Right lobe of liver (tissue), 6 donors: ENCODE measurements at regions not wholly inside any gene's neighbourhood (a gene's known extent, or its start where the extent isn't known, plus 50 kb on each side); places are given as distances from the start of the nearest gene placed in this dataset.
A peak's percentile ranks its signal among the peaks of the same experiment; 100 is the strongest.
"Not testable (repeated sequence)": the region's sequence is repeated elsewhere in the genome, so short reads cannot be mapped to it uniquely, and the experiment has no call there.

Experiments
- ATAC-seq, 4 donors: fragments of 200-7000 bp; cut with Tn5 transposase; one replicate each; pipeline ENCODE4 v1.9.1; 2020; ENCODE audit warnings: mild to moderate bottlenecking in 4 of 4, moderate library complexity in 4 of 4
- DNase-seq, 3 donors: peaks; one replicate each; pipeline ENCODE4 v3.0.0-alpha.2; 2020
- H3K27ac ChIP-seq, 3 donors: fragments of 200-600 bp; one replicate each; pipeline ENCODE4 v1.8.0; 2022
- H3K27me3 ChIP-seq, 2 donors: fragments of 200-600 bp; one replicate each; pipeline ENCODE4 v1.8.0; 2022
- H3K36me3 ChIP-seq, 4 donors: fragments of 200-600 bp; sonication (generic) in 1 of 4; one replicate each; pipeline versions ENCODE4 v1.5.1 to v1.8.0; 2017 to 2022; ENCODE audit warnings: control low read depth in 1 of 4
- H3K4me1 ChIP-seq, 4 donors: fragments of 200-600 bp; sonication (generic) in 1 of 4; one replicate each; pipeline versions ENCODE4 v1.5.1 to v1.8.0; 2017 to 2022; ENCODE audit warnings: control low read depth in 1 of 4
- H3K4me3 ChIP-seq, 3 donors: fragments of 200-600 bp; one replicate each; pipeline ENCODE4 v1.8.0; 2022
- H3K9me3 ChIP-seq, 4 donors: fragments of 200-600 bp; sonication (generic) in 1 of 4; one replicate each; pipeline versions ENCODE4 v1.5.1 to v1.8.0; 2017 to 2022; ENCODE audit warnings: control low read depth in 1 of 4
- POLR2A ChIP-seq: fragments of 450-650 bp; IDR thresholded peaks from one replicate; pipeline ENCODE4 v1.6.1; 2017; ENCODE audit warnings: antibody characterized with exemption, mild to moderate bottlenecking
- WGBS: methylation state at CpG from one replicate; pipeline ENCODE4 v1.1.6; 2018; ENCODE audit warnings: low coverage, low lambda C conversion rate; ENCODE audit not compliant: insufficient coverage; ENCODE audit errors: missing lambda C conversion rate; 5-methylcytosine and 5-hydroxymethylcytosine counted together
- intact Hi-C, 2 donors: fragments of 100-400 bp; cut with DNase I; formaldehyde crosslinking; loops; one replicate each; pipeline versions ENCODE4 v1.11.2 to v1.14.1; 2022
- TF ChIP-seq, protein P1 (sequence below), 4 donors: fragments of 200-600 bp in 3 of 4; fragments of 450-650 bp in 1 of 4; IDR thresholded peaks; one replicate each; pipeline versions ENCODE4 v1.5.1 to v1.8.0; 2016 to 2022; ENCODE audit warnings: antibody characterized with exemption in 4 of 4, mild to moderate bottlenecking in 2 of 4
- donor health status: DM: no; HTN: yes; CAD: no.
- donor health status: DM: no; HTN: no; CAD: no.
- donor health status: DM: no; HTN: no; CAD: no.
- donor health status: DM: no; HTN: yes; CAD: no.
- donor health status: DM: no; HTN: yes; CAD: no.

DNA sequence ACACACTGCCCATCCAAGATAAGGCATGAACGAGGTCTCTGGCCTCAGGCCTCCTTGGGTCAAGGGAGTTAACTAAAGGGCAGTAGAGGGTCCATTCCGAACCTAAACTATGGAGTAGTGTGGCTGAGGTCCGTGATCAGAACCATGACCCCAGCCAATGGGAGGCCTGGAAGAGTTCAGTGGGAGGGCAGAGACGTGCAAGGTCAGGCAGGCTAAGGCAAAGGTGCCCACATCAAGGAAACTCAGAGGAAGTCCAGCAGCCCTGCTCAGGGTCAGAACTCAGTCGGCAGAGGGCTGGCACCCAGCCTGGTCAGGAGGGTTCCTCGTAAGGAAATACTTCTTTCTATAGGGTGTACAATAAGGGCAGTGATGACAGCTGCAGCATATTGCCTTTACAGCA lies 152.2 kb downstream of the SOD2 start:
- Histone ChIP-seq H3K27me3 (no peaks in the 10 kb centered on the region), H3K36me3 (no peaks in the 10 kb centered on the region), H3K27ac (no peak overlapping the region), H3K9me3 (no peaks in the 10 kb centered on the region), H3K4me3 (no peak overlapping the region), H3K4me1 (no peaks in the 10 kb centered on the region)
- TF ChIP-seq, protein P1, sequence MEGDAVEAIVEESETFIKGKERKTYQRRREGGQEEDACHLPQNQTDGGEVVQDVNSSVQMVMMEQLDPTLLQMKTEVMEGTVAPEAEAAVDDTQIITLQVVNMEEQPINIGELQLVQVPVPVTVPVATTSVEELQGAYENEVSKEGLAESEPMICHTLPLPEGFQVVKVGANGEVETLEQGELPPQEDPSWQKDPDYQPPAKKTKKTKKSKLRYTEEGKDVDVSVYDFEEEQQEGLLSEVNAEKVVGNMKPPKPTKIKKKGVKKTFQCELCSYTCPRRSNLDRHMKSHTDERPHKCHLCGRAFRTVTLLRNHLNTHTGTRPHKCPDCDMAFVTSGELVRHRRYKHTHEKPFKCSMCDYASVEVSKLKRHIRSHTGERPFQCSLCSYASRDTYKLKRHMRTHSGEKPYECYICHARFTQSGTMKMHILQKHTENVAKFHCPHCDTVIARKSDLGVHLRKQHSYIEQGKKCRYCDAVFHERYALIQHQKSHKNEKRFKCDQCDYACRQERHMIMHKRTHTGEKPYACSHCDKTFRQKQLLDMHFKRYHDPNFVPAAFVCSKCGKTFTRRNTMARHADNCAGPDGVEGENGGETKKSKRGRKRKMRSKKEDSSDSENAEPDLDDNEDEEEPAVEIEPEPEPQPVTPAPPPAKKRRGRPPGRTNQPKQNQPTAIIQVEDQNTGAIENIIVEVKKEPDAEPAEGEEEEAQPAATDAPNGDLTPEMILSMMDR (IDR thresholded peaks at IDR 0.05) = no peak
- no peak for TF ChIP-seq POLR2A
- DNase-seq (no peak), ATAC-seq (no peak)
- WGBS = 53% methylated on average over 5 of the region's 6 CpGs
- intact Hi-C loops = no loop called here

DNA sequence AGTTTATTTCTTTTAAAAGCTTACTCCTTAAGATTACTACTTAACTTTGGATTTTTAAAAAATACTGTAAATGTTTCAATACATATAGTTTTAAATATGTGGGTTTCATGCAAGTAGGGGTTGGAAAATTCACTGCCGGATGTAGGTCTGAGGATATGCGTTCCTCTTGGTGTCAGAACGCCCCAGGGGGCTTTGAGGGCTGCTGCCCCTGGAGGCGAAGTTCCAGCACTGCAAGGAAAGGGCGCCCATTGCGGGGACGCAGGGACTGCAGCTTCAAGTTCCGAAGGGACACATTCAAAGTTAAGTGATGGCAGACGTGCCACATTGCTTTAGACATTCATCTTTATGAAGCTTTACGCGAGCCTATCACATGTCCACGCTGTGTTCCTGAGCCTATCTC lies 152.9 kb downstream of the SOD2 start:
- TF ChIP-seq, protein P1 (IDR thresholded peaks at IDR 0.05) = peak in 3 of 4 donors; percentile 8 to 12 (median 9)
- TF ChIP-seq POLR2A = no peak
- intact Hi-C loops = no loop called here
- ATAC-seq (no peak), DNase-seq (no peak)
- H3K27me3 ChIP-seq = no peaks in the 10 kb centered on the region
- H3K36me3 ChIP-seq = no peaks in the 10 kb centered on the region
- H3K27ac ChIP-seq = no peak overlapping the region
- H3K9me3 ChIP-seq = no peaks in the 10 kb centered on the region
- no peaks in the 10 kb centered on the region for H3K4me1 ChIP-seq
- H3K4me3 ChIP-seq = no peak overlapping the region
- WGBS = 29% methylated on average over 12 of the region's 12 CpGs

DNA sequence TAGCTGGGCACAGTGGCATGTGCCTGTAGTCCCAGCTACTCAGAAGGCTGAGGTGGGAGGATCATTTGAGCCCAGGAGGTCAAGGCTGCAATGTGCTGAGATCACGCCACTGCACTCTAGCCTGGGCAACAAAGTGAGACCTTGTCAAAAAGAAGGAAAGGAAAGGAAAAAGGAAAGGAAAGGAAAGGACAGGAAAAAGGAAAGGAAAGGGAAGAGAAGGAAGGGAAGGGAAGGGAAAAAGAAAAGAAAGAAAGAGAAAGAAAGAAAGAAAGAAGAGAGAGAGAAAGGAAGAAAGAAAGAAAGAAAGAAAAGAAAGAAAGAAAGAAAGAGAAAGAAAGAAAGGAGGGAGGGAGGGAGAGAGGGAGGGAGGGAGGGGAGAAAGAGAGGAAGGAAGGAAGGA lies 155.0 kb downstream of the SOD2 start:
- H3K36me3 ChIP-seq, ATAC-seq, H3K27me3 ChIP-seq, H3K9me3 ChIP-seq, H3K27ac ChIP-seq, H3K4me1 ChIP-seq, DNase-seq, H3K4me3 ChIP-seq, intact Hi-C loops: not testable (repeated sequence)
- 100% methylated on average over 1 of the region's 1 CpG for WGBS

DNA sequence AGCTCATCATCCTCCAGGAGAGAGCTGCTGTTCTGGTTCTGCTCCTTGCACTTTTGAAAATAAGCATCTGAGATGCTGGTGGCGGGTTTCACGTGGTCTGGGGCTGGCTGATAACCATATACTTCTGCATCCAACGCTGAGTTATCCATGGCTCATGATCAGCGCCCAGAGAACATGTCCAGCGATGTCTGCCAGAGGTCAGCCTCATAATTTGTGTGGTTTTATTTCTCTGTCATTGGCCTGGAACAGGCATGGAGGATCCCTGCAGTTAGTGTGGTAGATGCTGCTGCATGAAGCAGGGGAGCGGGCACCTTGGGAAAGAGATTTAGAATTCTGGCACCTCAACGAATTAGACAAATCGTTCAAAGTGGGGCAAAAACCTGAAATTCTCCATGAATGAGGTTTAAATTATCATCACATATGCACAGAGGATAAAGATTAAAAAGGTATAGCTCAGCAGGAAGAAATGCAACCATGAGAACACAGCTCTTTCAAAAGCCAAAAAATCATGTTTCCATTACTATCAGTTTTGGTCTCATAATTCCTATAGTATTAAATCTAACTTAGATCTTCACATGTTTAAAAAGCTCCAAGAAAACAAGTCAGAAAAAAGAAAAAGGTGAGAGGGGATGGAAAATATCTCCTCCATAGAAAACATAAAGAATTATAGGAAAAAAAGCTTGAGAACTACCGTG lies 157.2 kb downstream of the SOD2 start:
- no peak for DNase-seq

DNA sequence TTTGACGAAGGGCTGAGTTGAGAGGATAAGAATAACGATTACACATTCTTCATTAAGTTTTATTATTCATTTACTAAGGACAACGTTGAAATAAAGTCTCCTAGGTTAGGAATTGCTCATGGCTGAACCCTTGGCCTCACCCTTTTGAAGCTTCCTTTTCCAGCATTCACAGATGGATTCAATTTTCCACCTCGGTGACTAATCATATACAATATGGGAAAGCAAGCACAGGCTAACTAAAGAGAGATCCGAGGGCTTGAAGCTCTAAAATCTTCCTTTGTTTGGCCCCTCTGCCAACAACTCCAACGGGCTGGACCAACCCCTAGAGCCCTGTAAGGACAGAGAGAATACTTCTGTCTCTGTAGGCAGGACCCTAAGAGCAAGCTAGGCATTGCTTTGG lies 159.5 kb downstream of the SOD2 start:
- no peak for TF ChIP-seq POLR2A
- TF ChIP-seq, protein P1 (IDR thresholded peaks at IDR 0.05) = no peak
- Histone ChIP-seq H3K27me3 (no peaks in the 10 kb centered on the region), H3K9me3 (no peaks in the 10 kb centered on the region), H3K4me3 (no peak overlapping the region), H3K27ac (no peak overlapping the region), H3K4me1 (no peaks in the 10 kb centered on the region), H3K36me3 (no peaks in the 10 kb centered on the region)
- 51% methylated on average over 6 of the region's 6 CpGs for WGBS
- no peak for ATAC-seq
- no peak for DNase-seq
- intact Hi-C loops = no loop called here

More for the DNA sequence above, 157.2 kb downstream of the SOD2 start:
- no peak for TF ChIP-seq POLR2A
- TF ChIP-seq, protein P1 (IDR thresholded peaks at IDR 0.05) = no peak
- intact Hi-C loops = no loop called here
- 64% methylated on average over 9 of the region's 9 CpGs for WGBS
- Histone ChIP-seq H3K9me3 (no peaks in the 10 kb centered on the region), H3K27ac (no peak overlapping the region), H3K27me3 (no peaks in the 10 kb centered on the region), H3K4me3 (no peak overlapping the region), H3K36me3 (no peaks in the 10 kb centered on the region), H3K4me1 (no peaks in the 10 kb centered on the region)
- no peak for ATAC-seq
